GM18508 (cell line): ENCODE measurements at regions not wholly inside any gene's neighbourhood (a gene's known extent, or its start where the extent isn't known, plus 50 kb on each side); places are given as distances from the start of the nearest gene placed in this dataset.
A peak's percentile ranks its signal among the peaks of the same experiment; 100 is the strongest.
"Not testable (repeated sequence)": the region's sequence is repeated elsewhere in the genome, so short reads cannot be mapped to it uniquely, and the experiment has no call there.

Source experiments
- ATAC-seq: cut with Tn5 transposase; IDR thresholded peaks from one replicate; pipeline ENCODE4 v1.9.1; 2021; ENCODE audit warnings: moderate number of reproducible peaks; ENCODE audit not compliant: insufficient read depth, unreplicated experiment

DNA sequence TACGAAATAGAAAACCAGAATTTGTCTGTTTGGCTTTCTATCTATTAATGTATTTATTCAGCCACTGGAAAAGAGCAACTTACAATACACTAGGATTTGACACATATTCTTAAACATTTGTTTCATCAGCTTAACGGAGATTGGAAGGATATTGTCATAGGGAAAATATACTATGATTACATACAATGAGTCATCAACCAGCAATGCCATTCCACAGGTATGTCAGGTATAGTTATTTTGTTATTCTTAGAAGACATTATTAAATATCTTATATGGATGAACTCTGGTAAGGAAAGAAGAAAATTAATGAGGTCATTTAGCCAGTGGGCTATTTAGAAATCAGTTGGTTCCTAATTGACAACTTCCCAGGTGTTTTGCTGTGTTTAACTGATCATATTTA is 926.6 kb downstream of the STIM2 start:
- no peak for ATAC-seq

DNA sequence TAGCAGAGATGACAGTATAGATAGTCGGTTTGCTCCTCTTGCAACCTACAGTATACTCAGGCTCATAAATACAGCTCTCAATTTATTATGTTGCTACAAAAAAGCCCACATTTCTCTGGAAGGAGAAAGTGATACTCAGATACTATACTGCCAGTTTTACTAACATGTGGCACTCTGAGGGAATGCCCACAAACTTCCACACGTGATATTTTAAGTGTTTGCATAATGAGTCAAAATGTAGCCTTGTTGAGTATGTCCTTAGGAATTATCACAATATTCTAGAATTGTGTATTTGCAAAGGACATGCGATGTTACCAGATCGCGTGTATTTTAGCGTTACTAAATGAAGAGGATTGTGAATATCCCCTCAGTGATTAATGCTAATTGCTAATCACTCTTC is 929.1 kb downstream of the STIM2 start:
- no peak for ATAC-seq

DNA sequence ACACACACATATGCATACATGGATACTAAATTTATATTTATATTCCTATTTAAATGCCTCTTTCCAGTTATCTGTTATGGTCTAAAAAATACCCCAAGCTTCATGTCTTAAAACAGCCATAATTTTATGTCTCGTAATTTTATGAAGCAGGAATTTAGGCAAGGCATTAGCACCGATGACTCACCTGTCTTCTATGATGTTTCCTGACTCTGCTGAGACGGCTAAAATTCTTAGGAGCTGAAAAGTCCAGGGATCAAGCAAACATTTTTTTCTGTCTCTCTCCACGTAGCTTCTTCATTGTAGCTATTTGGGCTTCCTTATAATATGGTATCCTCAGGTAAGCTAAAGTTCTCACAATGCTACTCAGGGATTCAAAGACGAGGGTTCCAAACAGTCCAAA is 930.3 kb downstream of the STIM2 start:
- ATAC-seq = no peak

DNA sequence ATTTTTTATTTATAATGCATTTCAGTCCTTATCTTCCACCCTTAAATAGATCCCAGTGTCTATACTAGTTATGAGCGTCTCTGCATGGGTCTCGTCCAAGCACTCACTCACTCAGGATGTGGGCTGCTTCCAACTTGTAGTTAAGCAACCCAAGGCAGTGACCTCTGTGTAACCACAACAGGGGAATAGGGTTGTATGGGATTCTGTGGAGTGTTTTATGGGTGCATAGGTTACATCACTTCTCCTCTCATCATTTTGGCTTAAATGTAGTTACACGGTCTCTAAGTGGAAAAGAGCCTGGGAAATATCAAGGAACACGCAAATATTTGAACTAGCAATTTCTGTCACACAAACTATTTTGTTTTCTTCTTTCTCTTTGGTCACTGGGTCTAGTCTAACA is 931.0 kb downstream of the STIM2 start:
- no peak for ATAC-seq

DNA sequence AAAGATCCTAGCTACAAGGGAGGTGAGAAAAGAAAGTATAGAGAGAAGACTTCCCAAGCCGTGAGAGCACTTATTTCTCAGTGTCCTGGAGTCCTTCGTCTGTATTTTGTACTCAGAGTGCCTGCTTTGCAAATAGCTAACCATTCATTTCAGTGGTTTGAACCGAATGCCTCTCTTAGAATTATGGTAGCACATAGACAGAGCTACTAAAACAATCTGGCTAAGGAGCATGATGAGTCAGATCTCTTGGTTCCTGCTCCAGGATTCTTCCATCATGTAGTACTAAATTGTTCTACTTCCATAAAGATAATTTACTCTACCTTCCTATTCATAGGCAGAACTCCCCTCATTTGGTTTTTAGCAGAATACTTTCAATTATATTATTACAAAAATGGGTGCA is 946.6 kb downstream of the STIM2 start:
- no peak for ATAC-seq

DNA sequence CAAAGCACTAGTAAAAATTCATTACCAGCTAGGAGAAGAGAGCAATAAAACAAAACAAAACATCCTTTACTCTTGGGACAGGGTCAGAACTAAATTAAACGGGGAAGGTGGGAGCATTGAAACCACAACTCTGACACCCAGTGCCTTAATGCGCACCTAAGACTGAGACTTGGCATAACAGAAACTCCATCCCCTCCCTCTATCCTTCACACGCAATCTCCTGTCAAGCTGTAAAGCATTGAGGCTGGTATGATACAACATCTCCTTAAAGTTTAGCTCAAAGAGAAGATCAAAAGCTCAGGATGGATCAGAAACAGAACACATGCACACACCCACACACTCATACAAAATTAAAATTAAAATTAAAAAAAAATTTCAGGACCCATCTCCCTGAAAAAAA is 951.3 kb downstream of the STIM2 start:
- ATAC-seq = no peak

DNA sequence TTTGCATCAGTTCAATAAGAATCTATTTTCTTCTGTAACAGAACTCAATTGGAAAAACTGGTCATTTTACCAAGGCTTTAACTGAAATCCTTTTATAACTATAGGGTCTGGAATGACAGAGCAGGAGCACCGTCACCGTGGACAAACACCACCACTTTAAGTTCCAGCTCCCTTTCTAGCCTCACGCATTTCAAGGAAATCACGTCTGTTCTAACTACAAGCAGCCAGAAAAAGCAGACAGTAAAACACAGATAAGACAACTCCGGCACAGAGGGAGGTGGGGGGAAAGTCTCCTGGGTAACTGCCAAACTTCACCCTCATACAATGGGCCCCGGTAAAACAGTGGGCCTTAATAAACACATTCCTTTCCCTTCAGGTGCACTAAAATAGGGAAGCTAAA is 952.6 kb downstream of the STIM2 start:
- not testable (repeated sequence) for ATAC-seq

DNA sequence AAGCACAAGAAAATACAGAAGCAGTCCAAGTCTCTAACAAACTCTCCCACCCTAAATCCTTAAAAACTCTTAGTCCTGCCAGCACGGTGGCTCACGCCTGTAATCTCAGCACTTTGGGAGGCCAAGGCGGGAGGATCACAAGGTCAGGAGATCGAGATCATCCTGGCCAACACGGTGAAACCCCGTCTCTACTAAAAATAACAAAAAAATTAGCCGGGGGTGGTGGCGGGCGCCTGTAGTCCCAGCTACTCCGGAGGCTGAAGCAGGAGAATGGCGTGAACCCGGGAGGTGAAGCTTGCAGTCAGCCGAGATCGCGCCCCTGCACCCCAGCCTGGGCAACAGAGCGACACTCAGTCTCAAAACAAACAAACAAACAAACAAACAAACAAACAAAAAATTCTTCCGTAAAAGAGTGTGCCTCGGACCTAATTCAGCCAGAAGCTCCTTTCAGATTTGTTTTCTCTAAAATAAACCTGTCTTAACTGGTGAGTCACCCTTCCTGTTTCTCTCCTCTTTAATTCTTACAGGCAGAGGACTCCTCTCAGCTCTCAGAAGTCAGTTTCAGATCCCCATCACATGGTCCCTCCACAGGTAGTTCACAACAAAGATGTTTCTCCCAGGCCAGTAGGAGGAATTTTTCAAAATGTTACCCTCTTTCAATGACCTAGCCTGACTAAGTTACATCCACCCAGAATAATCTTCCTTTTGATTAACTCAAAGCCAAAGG is 953.2 kb downstream of the STIM2 start:
- not testable (repeated sequence) for ATAC-seq

DNA sequence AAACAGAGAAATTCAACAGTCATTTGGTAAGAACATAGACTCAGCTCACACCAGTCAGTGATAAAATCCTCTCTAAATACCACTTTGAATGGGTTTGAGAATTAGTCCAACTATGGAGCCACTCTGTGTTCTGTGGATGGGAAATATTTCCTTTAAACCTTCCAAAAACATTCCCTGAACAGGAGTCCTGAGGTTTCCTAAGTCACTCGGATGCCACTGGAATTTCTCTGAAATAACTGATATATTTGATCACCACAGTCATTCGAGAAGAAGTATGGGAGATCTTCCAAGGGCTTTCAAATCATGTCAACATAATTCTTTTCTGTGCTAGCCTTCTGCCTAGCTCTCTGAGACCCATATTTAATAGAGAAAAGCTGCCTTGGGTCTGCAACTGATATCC is 958.6 kb downstream of the STIM2 start:
- ATAC-seq = no peak

DNA sequence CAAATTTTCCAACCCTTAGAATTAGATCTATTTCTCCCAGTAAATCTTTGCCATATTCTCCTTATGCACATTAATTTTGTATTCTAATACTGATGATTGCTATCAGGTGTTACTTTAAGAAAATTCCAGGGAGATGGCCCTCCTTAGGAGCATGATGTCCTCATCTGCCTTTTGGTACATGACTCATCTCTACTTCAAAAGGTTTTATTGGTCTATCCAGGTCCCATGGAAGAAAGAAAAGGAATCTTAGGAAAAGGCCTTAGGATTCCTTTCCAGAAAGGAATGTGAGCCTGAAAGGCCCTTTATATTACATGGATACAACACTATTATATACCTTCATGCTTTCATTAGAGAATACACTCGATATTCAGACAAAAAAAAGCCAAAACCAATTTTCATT is 968.2 kb downstream of the STIM2 start:
- ATAC-seq = no peak

DNA sequence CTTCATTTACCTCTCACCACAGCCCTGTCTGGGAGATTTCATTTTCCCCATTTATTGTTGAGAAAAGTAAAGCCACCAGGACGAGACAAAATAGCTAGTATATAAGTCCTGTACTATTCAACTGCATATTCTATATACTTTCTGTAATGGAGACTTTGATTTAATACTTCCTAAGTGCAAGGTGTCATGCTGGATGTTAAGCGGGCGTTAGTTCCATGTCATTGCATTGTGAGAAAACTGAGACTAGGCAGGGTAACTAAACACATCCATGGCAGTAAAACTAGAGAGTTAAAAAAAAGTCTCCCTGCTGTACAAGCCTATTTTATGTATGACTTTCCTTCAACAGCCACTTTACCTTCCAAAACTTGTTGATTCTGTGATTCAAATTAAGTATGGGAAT is 969.6 kb downstream of the STIM2 start:
- no peak for ATAC-seq

DNA sequence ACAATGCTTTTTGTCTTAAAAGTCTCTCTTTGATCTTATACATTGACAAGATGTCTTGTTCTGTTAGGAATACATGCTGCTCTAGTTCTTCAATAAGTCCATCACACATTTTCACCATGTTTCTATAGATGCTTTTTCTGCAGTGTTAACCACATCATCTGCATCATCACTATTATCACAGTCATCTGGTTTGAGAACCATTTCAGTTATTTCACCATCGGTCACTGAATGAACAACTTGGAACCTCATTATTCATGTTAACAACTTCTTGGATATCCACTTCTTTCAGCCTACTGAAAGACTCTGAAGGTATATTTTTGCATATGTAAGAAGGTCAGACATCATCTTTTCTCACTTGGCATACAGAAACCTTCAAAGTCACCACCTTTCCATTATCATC is 975.2 kb downstream of the STIM2 start:
- no peak for ATAC-seq

DNA sequence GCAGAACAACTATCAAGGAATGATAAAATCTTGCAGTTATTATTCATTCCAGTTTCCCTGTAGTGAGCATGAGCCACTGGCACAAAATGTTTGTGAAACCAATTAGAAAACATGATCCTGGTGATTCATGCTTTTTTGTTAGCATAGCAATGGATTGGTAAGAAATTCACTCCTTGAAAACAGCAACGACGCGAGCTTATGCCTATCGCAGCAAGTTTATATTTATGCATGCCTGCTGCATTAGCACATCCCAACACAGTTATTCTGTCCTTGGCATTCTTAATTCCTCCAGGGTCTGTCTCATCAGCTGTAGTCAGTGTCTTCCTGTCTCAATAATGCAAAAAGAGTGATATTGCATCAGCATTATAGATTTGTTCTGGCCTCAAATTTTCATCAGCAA is 975.9 kb downstream of the STIM2 start:
- no peak for ATAC-seq

DNA sequence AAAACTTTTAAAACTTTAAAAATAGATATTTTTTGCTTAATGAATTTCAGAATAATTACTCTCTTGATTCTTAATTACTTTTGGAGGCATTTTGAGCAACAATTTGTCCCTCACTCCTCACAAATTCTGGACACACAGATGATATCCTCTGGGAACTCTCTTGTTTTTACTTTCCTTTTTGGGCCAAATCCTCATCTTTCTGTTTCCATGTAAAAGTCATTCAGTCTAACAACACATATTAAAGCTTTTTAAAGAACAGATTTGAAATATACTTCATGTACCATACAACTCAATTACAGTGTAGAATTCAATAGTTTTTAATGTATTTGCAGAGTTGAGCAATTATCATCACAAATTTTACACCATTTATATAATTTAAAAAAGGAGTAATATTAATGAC is 983.1 kb downstream of the STIM2 start:
- no peak for ATAC-seq

DNA sequence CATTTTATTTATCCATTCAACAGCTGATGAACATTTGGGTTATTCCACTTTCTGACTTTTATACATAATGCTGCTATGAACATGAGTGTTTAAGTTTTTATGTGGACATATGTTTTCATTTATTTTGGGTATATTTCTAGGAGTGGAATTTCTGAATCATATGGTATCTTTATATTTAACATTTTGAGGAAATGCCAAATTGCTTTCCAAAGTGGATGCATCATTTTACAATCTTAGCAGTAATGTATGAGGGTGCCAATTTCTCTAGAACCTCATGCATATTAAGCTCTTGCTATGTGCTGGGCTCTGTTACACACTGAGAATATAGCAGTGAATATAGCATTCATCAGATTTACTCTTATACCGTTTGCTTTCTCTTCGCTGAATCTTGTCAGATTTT is 983.7 kb downstream of the STIM2 start:
- ATAC-seq = no peak

DNA sequence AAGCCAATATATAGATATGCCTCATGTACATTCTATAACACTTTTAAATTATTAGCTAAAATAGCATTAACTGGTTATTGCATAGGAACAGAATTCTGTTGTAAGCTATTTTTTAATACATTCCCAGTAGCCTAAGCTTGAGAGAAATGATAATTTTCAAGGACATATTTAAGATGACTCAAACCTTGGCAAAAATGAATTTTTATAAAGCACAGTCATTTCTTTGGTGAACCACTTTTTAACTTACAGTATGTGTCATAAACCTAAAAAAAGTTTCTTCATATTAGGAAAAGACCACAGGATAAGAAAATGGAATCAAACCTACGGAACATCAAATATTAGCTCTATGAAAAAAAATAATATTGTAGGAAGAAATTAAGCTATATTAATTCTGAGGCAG is 986.3 kb downstream of the STIM2 start:
- no peak for ATAC-seq

DNA sequence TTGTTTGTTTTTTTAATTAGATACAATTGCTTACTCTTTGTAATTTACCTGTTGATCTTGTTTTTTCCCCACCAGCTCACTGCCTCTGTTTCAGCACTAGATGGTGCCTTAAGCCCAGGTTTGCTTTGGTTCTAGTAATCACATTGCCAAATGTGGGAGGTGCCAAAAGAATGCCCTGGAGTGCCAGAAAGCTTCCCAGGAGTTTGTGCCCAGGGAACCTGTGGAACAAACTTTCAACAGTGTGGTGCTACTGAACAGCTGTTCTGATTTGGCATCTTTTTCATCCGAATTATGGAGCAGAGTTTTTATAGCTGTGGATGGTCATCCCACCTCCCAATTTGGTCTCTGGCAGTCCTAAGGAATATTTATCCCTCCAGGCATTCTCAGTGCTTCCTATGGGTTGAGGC is 1000.7 kb downstream of the STIM2 start:
- ATAC-seq = no peak

DNA sequence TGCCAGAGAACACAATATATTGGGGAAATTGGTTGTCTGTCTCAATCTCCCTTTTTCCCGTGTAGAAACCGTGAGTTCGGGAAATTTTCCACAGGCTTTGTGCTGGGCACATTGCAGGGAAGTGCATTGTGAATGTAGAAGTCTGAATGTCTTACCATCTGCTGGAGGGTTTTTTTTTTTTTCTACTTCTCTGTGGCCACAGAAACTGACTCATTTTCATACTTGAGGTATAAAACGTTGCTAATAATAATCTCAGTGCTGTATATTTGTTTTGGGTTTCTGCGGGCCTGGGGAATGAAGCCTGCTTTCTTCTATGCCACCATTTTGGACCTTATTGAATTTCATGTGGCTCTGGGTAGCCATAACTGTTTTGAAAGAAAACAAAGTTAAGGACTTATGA is 1001.2 kb downstream of the STIM2 start:
- ATAC-seq = peak; percentile 86

DNA sequence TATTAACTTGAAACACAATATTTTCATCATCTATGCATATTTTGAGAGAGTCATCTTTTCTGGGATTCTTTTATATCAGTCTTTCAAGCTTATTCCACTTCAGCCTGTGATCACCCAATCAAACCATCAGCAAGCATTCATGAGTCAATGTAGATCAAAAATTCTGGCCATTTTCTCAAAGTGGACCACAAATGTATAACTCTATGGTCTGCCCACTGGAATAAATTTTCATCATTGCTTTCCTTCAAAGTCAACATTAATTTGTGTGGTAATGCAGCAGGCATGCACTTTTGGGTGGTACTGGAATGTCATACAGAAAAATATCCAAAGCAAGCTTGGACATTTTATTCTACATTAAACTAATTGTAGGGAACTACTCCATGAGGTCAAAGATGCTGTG is 1013.0 kb downstream of the STIM2 start:
- ATAC-seq = no peak

DNA sequence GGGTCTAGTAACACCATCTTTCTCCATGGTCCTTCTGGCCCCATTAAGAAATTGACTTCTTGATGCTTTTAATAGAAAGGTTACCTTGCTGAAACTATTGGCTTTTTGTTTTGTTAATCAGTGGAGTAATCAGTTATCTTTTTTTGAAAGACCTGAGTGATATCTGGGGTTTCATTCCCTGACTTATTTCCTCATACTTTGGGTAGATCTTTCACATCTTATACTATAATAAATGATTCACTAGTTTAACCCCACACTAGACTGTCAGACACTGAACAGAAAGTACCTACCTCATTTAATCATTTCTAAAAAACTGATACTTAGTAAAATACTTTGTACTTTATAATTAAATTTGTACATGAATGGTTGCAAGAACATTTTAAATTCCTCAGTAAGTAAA is 1021.1 kb downstream of the STIM2 start:
- ATAC-seq = peak; percentile 78

DNA sequence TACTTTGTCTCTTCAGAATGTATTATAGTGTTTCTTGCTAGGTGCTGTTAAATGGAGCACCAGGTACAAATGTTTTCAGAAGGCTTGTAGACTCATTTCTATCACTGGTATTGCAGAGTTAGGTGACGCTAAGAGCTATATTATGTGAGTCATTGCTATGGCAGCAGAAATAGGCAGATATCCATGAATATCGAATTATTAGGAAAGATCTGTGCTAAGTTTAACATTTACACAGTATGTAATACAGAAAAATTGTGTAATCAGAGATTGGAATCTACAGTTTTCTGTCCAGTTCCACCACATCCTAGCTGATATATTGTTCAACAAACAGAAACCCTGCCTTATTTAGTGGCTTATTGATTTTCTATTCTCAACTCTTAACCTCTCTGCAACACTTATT is 1025.5 kb downstream of the STIM2 start:
- ATAC-seq = no peak

DNA sequence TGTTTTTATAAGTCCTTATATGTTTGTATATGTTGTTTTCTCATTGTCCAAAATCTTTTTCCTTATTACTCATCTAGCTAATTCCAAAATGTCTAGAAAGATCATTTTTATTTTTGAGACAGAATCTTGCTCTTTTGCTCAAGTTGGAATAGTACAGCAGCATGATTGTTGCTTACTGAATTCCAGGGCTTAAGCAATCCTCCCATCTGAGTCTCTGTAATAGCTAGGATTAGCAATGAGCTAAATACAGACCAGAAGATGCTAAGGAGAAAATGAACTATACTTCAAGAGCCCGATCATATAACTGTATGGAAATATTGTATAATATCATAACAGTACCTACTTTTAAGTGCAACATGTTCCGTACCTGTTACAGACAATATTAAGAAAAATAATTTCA is 1027.0 kb downstream of the STIM2 start:
- ATAC-seq = no peak

DNA sequence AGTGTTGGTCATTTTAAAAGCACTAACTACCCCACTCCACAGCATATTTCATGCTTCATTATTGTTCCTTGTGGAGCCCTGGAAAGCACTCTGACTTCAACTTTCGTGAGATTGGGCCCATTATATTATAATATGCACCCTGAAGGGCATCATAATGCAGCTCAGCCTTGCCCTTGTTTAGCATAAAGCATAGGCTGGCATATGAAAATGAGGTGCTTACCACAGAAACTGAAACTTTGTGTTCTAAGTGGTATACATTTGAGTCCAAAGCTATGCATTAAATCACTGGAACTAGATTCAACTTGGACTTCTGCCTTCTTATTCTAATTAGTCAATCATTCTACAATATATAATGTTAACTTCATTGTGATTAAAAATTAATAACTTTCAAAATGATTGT is 1027.9 kb downstream of the STIM2 start:
- ATAC-seq = no peak
